ENCODE measurements at regions not wholly inside any gene's neighbourhood (a gene's known extent, or its start where the extent isn't known, plus 50 kb on each side); places are given as distances from the start of the nearest gene placed in this dataset.
A peak's percentile ranks its signal among the peaks of the same experiment; 100 is the strongest.

GRCh38 chr2:241942416-241943208 lies 73.1 kb downstream of the RTP5 start:
- DNase-seq (ENCODE audit: low spot score) = no peak

DNA sequence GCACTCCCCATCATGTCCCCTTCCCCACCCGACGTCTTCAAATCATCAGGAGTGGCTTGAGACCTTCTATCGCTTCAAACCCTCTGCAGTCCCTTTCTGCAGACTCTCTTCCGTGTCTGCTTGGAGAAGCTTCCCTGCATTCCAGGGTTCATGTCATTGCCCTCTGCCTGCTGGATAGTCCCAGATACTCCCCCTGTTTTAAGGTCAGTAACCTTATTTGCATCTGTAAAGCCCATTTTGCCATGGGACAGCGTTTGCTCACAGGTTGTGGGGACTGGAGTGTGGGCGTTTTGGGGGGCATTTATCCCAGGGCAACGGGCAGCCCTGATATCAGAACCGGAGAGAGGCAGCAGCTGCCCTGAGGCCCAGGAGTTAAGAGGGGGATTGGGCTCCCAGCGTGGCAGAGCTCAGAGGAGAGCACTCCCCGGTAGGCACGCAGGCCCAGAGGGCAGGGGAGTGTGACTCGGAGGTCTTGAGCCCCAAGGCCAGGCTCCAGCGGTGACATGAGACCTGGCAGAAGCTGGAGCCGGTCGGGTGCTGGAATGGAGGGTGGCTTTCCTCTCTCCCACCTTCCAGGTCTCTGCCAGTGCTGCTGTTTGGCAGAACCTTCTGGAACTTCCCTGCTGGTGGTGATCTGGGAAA lies 73.8 kb downstream of the RTP5 start:
- no peak for DNase-seq (ENCODE audit: low spot score)

- no peak for DNase-seq (ENCODE audit: low spot score)
These were observed 74.5 kb downstream of the RTP5 start for GRCh38 chr2:241943961-241944575.

DNA sequence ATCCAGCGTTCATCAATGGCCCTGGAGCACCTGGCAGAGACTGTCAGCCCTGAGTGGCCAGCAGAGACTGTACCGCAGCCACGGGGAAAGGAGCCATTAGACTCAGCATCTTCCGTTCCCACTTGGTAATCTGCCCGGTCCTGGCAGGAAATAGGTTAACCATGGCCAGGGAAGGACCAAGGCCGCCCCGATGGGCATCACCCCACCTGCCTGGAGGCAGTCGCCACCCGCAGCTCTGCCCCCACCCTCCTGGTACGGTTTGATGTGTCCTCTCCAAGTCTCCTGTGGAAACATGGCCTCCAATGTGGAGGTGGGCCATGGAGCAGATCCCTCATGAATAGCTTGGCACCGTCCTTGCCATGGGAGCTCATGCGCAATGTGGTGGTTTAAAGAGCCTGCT lies 75.3 kb downstream of the RTP5 start:
- DNase-seq (ENCODE audit: low spot score) = no peak

GRCh38 chr2:241945311-241945710 lies 75.8 kb downstream of the RTP5 start:
- no peak for DNase-seq (ENCODE audit: low spot score)

DNA sequence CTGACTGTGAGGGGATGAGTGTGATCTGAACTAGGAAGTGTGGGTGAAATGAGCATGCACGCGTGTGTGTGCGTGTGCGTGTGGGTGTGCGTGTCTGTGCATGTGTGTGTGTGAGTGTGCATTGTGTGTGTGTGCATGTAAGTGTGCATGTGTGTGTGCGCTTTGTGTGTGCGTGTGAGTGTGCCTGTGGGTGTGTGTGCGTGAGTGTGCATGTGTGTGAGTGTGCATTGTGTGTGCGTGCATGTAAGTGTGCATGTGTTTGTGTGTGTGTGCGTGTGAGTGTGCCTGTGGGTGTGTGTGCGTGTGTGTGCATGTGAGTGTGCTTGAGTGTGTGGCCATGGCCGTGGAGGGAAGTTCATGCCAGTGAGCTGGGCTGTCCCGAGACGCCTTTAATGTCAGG lies 76.3 kb downstream of the RTP5 start:
- no peak for DNase-seq (ENCODE audit: low spot score)

- DNase-seq (ENCODE audit: low spot score) = no peak
These were observed 76.9 kb downstream of the RTP5 start for GRCh38 chr2:241946306-241947003.

DNA sequence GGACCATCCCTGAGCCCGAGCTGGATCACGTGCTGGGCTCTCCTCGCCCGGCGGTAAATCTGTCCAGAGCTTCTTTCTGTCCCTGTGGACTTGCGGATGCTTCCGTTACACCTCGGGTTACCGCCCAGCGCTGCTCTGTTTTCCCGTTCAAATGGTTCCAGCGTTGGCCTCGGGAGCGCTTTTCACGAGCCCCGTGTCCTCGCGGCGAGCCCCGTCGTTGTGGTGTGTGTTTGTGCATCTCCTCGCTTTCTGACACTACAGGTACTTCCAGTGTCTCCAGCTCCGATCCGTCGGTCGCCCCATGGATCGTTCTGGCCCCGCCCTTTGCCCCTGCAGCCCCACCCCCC lies 77.4 kb downstream of the RTP5 start:
- no peak for DNase-seq (ENCODE audit: low spot score)

DNA sequence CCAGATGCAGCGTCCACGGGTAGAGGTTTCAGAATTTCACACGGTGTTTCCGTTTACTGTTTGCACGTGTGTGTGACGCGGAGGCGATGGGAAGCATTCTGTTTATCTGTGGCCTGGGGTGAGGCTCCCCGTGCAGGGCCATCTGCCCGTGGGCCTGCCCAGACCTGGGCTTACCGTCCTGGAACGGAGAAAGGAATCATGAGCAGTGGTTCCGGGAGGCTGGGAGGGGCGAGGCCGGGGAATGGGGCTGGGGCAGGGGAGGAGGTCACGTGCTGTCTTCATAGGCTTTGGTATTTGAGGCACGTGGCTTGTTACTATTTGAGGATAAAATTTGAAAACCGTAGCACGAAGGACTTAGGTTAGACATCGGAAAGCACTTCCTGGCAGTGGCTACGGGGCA lies 77.9 kb downstream of the RTP5 start:
- DNase-seq (ENCODE audit: low spot score) = no peak

DNA sequence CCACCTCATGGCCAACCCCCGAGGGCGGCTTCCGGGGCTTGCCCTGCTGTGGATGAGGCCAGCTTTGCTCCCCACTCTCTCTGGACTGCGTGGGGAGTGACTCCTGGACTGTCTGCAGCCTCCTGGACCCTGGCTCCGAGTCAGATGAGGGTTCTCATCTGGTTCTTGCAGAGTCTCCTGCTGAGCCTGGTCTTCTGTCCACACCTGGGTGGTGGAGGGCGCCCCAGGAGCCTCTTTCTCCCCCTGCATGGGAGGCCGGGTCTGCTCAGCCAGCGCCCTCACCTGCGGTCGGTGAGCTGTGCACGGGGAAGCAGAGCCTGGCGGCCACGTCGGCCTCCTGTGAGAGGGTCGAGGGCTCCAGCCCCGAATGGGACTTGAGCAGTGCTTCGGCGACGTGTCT lies 78.3 kb downstream of the RTP5 start:
- no peak for DNase-seq (ENCODE audit: low spot score)

GRCh38 chr2:241948299-241948897 lies 78.9 kb downstream of the RTP5 start:
- DNase-seq (ENCODE audit: low spot score) = no peak

DNA sequence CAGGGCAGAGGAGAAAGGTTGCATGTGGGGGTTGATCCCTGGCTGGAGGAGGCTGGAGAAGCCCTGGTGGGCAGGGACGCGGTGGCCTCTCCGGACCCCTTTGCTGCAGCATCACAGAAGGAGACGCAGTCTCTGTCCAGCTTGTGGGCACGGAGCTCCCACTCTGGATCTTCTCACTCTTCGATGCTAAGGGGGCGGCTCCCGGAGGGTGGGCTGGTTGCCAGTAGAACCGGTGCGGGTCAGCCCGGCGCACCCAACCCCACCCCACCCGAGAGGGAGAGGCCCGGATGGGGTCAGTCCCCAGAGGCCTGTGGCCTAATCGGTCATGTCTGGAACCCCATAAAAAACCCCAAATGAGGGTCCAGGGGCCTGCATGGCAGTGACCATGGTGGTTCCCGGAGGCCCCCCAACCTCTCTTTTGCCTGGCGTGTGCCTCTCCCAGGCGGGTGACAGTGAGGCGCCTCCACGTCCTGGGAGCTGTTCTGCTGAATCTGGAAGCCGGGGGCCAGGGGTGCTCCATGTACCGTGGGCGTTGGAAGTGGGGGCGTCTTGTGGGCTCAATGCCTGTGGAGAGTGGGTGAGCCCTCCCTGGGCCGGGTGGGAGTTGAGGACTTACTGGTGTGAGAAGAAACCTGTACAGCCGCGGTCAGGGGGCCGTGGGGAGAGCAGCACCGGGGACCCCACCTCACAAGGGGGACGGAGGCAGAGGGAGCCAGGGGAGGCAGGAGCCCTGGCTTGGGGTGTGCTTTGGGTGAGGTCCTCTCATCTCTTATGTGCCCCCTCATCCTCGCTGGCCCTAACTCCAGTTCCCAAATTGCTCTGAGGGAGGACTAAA lies 79.6 kb downstream of the RTP5 start:
- no peak for DNase-seq (ENCODE audit: low spot score)

- no peak for DNase-seq (ENCODE audit: low spot score)
These were observed 80.3 kb downstream of the RTP5 start for GRCh38 chr2:241949736-241950412.

DNA sequence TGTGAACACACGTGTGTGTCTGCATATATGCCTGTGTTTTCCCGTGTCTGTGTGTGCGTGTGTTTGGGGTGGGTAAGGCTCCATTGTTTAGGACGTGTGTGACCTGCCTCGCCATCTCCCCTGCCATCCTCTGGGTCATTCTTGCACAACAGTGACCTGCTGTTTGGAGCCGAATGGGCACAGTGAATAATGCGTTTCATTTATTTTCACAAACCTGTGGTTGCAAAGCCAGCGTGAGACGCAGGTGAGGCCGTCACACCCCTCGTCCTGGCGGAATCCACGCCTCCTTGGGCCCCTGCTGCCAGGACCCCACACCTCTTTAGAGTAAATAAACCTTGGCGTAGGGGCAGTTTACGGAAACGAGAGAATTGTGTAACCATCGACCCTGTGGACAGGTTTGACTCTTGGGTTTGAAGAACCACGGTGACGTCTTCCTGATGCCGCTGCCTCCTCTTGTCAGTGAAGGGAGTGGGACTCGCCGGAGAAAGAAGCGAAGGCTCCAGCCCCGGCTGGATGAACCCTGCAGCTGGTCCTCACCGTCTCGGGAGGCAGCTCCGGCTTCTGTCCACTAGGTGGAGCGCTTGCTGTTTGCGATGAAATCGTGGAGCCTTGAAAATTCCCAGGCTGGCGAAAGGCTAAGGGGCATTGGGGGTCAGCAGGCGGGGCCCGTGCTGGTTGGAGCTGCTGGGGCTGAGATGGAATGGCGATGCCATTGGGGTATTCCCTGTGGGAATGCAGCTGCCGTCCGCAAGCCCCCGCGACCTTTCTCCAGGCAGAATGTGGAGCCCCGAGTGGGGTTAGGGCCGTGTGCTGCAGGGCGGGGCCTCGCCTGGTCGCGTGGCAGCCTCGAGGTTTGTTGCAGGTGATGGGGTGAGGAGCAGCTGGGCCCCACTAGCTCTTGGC lies 81.1 kb downstream of the RTP5 start:
- DNase-seq (ENCODE audit: low spot score) = peak; percentile 92

DNA sequence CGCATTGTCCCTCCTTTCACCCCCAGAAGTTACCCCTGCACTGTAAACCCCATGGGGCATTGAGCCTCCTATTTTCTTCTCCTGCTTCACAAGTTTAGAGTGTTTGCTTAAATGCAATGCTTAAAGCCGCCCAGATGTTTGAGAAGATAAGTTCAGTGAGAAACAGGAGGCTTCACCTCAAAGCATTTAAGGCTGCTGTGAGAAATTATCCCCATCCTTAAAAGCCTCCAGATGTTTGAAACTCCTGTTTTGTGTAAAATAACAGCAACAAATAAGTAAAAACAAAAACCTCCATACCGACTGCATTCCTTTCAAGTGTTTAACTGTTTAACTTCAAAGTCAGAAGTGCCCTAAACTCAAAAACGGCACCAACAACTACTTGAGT lies 81.8 kb downstream of the RTP5 start:
- DNase-seq (ENCODE audit: low spot score) = no peak

DNA sequence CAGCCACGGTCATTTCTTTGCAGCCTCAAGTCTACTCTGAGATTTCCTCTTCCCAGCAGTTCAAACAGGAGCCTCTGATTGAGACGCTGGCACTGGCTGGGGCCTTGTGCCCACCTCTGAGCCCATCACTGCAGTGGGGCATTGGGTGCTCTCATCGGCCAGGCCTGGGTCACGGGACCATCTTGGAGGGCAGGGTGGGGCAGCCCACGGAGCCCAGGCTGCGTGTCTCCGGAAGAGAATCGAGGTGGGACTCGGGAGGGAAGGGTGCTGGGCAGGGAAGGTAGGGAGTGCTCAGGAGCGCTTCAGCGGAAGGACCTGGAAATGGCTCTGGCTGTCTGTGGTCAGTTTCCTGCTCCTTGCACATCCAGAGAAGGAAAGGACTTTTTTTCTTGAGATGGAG lies 82.4 kb downstream of the RTP5 start:
- DNase-seq (ENCODE audit: low spot score) = no peak

GRCh38 chr2:241952816-241953215 lies 83.3 kb downstream of the RTP5 start:
- DNase-seq (ENCODE audit: low spot score) = no peak

DNA sequence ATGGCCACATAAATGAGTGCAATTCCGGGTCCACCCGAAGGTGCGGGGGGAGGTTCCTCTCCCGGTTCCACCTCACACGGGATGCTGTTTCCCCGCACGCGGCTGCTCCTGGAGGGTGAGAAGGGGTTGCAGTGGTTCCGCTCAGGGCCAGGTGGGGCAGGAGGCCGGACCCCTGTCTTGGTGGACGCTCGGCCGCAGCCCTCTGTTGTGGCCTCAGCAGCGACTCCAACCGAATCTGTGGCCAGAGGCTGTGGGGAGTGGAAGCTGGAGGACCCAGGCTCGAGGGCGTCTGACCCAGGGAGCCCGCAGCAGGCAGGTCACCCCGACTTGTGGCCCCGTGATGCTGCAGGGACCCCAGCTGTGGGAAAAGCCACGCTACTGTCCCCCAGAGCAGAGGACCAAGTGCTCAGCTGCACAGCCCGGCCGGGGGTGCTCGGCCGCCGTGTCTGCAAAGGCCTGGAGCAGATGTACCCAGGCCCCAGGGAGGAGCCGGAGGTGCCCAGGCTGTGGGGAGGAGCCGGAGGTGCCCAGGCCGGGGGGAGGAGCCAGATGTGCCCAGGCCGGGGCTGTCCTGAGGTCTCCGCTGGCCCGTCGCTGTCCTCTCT lies 83.9 kb downstream of the RTP5 start:
- no peak for DNase-seq (ENCODE audit: low spot score)

DNA sequence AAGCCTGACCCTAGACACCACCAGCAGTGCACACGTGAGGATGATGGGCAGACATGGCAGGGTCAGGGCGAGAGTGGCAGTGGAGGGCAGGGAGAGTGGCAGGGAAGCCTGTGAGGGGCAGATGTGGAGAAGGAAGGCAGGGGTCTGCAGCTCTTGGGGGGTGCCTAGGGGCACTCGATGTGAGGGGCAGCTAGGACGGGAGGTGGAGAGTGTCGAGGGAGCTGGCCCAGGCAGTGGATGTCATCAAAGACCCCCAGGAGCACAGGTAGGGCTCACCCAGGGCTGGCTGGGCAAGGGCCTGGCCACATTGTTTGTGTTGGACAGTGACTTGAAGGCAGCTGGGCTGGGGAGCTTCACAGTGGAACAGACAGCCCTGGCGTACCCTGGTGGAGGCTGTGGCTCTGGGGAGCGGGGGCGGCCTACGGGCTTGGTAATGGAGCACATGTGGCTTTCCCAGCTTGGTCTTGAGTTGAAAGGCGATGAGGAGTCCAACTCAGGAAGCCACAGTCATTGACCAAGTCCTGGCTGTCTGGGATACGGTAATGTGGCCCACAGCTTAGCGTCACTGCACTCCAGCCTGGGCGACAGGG lies 87.1 kb downstream of the RTP5 start:
- no peak for DNase-seq (ENCODE audit: low spot score)
